ENCODE measurements at regions not wholly inside any gene's neighbourhood (a gene's known extent, or its start where the extent isn't known, plus 50 kb on each side); places are given as distances from the start of the nearest gene placed in this dataset.

DNA sequence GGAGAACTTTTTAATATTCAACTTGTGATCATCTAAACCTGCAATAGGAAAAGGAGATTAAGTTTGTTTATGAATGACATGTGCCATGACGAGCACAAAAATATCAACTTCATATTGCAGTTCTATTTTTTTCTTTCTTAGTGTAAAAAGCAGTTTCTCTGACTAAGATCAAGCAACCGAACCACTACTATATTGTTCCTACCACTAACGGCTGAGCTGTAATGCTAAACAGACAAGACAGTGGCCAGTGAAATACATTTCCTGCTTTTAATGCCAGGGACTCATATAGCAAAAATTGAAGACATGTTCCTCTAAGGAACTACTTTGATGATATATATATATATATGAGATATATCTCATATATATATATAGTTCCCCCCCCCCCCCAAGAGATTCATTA, 1705.6 kb upstream of the TMEFF2 start (continued):
- TF ChIP-seq FOSL2 (IDR thresholded peaks at IDR 0.05) (no peak), FOSL2 (CRISPR knock-in tag; IDR thresholded peaks at IDR 0.05) (no peak)

GRCh38 chr2:193895226-193895625, 1700.5 kb upstream of the TMEFF2 start:
- no peak overlapping the region for H3K4me3 ChIP-seq
- CTCF ChIA-PET = no interaction called here
- no peak overlapping the region for H3K4me2 ChIP-seq
- POLR2A ChIA-PET = no interaction called here
- FAIRE-seq (no peak), ATAC-seq (no peak), DNase-seq (ENCODE audit: low read depth in 1 of 2, low spot score in 1 of 2) (no peak)
- H3K9me3 ChIP-seq = no peaks in the 10 kb centered on the region
- no peak overlapping the region for H3K27ac ChIP-seq
- H3K4me1 ChIP-seq = no peaks in the 10 kb centered on the region
- 96% methylated on average over 1 of the region's 1 CpG for WGBS (ENCODE audit: missing lambda C conversion rate)
- no peak for TF ChIP-seq JUNB (IDR thresholded peaks at IDR 0.05)

DNA sequence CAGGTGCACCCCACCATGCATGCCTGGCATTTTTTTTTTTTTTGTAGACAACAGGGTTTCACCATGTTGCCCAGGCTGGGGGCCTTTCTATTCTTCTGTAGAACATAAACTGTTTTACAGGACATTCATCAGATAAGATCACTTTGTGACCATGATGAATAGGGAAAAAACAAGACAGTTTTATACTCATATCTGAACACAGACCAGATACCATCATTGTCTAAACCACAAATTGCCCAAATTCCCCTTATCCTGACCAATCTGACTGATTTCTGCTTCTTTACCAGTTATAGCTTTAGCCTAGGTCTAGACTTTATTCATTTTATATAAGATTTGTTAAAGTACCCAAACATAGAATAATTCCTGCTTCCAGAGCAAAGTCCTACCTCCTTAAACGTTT, 1699.3 kb upstream of the TMEFF2 start:
- H3K4me3 ChIP-seq = no peak overlapping the region
- ChIA-PET POLR2A (no interaction called here), CTCF (no interaction called here)
- 12% methylated on average over 1 of the region's 1 CpG for WGBS (ENCODE audit: missing lambda C conversion rate)
- H3K4me1 ChIP-seq = no peaks in the 10 kb centered on the region
- H3K27ac ChIP-seq = no peak overlapping the region
- DNase-seq (ENCODE audit: low read depth in 1 of 2, low spot score in 1 of 2) (no peak), ATAC-seq (no peak), FAIRE-seq (no peak)
- no peak overlapping the region for H3K4me2 ChIP-seq
- H3K9me3 ChIP-seq = no peaks in the 10 kb centered on the region
- no peak for TF ChIP-seq RARB (CRISPR knock-in tag; IDR thresholded peaks at IDR 0.05)
- TF ChIP-seq CBX8 (IDR thresholded peaks at IDR 0.05) = no peak
- no peak for TF ChIP-seq EHF (CRISPR knock-in tag; IDR thresholded peaks at IDR 0.05)
- TF ChIP-seq HDAC2 (IDR thresholded peaks at IDR 0.05) = no peak
- TF ChIP-seq SREBF2 (IDR thresholded peaks at IDR 0.05) = no peak
- no peak for TF ChIP-seq FOSL2 (IDR thresholded peaks at IDR 0.05)
- TF ChIP-seq FOSL2 (CRISPR knock-in tag; IDR thresholded peaks at IDR 0.05) = no peak
- no peak for TF ChIP-seq ZNF302 (CRISPR knock-in tag; IDR thresholded peaks at IDR 0.05)
- no peak for TF ChIP-seq HOXB13 (CRISPR knock-in tag; IDR thresholded peaks at IDR 0.05; ENCODE audit: low read depth)
- TF ChIP-seq POLR2AphosphoS2 (conservative IDR thresholded peaks at IDR 0.05; ENCODE audit: low read length) = no peak
- TF ChIP-seq CBX2 (IDR thresholded peaks at IDR 0.05; ENCODE audit: borderline replicate concordance, low read depth) = no peak
- no peak for TF ChIP-seq CEBPB (IDR thresholded peaks at IDR 0.05)
- TF ChIP-seq EP300 (IDR thresholded peaks at IDR 0.05) = no peak
- TF ChIP-seq ZFP36 (IDR thresholded peaks at IDR 0.05; ENCODE audit: borderline replicate concordance, partially characterized antibody) = no peak
- TF ChIP-seq, protein P1, sequence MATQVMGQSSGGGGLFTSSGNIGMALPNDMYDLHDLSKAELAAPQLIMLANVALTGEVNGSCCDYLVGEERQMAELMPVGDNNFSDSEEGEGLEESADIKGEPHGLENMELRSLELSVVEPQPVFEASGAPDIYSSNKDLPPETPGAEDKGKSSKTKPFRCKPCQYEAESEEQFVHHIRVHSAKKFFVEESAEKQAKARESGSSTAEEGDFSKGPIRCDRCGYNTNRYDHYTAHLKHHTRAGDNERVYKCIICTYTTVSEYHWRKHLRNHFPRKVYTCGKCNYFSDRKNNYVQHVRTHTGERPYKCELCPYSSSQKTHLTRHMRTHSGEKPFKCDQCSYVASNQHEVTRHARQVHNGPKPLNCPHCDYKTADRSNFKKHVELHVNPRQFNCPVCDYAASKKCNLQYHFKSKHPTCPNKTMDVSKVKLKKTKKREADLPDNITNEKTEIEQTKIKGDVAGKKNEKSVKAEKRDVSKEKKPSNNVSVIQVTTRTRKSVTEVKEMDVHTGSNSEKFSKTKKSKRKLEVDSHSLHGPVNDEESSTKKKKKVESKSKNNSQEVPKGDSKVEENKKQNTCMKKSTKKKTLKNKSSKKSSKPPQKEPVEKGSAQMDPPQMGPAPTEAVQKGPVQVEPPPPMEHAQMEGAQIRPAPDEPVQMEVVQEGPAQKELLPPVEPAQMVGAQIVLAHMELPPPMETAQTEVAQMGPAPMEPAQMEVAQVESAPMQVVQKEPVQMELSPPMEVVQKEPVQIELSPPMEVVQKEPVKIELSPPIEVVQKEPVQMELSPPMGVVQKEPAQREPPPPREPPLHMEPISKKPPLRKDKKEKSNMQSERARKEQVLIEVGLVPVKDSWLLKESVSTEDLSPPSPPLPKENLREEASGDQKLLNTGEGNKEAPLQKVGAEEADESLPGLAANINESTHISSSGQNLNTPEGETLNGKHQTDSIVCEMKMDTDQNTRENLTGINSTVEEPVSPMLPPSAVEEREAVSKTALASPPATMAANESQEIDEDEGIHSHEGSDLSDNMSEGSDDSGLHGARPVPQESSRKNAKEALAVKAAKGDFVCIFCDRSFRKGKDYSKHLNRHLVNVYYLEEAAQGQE (IDR thresholded peaks at IDR 0.05) = no peak
- TF ChIP-seq RCOR1 (IDR thresholded peaks at IDR 0.05; ENCODE audit: low read depth, low read length) = no peak
- TF ChIP-seq, protein P2, sequence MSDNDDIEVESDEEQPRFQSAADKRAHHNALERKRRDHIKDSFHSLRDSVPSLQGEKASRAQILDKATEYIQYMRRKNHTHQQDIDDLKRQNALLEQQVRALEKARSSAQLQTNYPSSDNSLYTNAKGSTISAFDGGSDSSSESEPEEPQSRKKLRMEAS (IDR thresholded peaks at IDR 0.05) = no peak
- TF ChIP-seq NFE2L2 (conservative IDR thresholded peaks at IDR 0.05; ENCODE audit: low read length) = no peak

- Histone ChIP-seq H3K4me2 (no peak overlapping the region), H3K4me3 (no peak overlapping the region), H3K27ac (no peak overlapping the region), H3K4me1 (no peaks in the 10 kb centered on the region), H3K9me3 (no peaks in the 10 kb centered on the region)
- FAIRE-seq (no peak), DNase-seq (ENCODE audit: low read depth in 1 of 2, low spot score in 1 of 2) (no peak), ATAC-seq (no peak)
- ChIA-PET POLR2A (no interaction called here), CTCF (no interaction called here)
- no peak for TF ChIP-seq TP53 (CRISPR knock-in tag; IDR thresholded peaks at IDR 0.05)
- TF ChIP-seq ZFP36 (IDR thresholded peaks at IDR 0.05; ENCODE audit: borderline replicate concordance, partially characterized antibody) = no peak
- no peak for TF ChIP-seq FOSL2 (IDR thresholded peaks at IDR 0.05)
- TF ChIP-seq FOSL2 (CRISPR knock-in tag; IDR thresholded peaks at IDR 0.05) = no peak
- no peak for TF ChIP-seq CBX2 (IDR thresholded peaks at IDR 0.05; ENCODE audit: borderline replicate concordance, low read depth)
- no peak for TF ChIP-seq HOXB13 (CRISPR knock-in tag; IDR thresholded peaks at IDR 0.05; ENCODE audit: low read depth)
- TF ChIP-seq KDM1A (IDR thresholded peaks at IDR 0.05; ENCODE audit: low read depth) = no peak
- TF ChIP-seq, protein P3, sequence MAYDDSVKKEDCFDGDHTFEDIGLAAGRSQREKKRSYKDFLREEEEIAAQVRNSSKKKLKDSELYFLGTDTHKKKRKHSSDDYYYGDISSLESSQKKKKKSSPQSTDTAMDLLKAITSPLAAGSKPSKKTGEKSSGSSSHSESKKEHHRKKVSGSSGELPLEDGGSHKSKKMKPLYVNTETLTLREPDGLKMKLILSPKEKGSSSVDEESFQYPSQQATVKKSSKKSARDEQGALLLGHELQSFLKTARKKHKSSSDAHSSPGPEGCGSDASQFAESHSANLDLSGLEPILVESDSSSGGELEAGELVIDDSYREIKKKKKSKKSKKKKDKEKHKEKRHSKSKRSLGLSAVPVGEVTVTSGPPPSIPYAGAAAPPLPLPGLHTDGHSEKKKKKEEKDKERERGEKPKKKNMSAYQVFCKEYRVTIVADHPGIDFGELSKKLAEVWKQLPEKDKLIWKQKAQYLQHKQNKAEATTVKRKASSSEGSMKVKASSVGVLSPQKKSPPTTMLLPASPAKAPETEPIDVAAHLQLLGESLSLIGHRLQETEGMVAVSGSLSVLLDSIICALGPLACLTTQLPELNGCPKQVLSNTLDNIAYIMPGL (CRISPR knock-in tag; IDR thresholded peaks at IDR 0.05; ENCODE audit: borderline replicate concordance) = no peak
- no peak for TF ChIP-seq NR3C1 (IDR thresholded peaks at IDR 0.05)
- no peak for TF ChIP-seq ESRRA (IDR thresholded peaks at IDR 0.05; ENCODE audit: borderline replicate concordance, low read length)
- TF ChIP-seq HES2 (IDR thresholded peaks at IDR 0.05) = no peak
- TF ChIP-seq CEBPB (IDR thresholded peaks at IDR 0.05) = no peak
- TF ChIP-seq HDAC2 (IDR thresholded peaks at IDR 0.05) = no peak
- WGBS (ENCODE audit: missing lambda C conversion rate) = 27% methylated on average over 2 of the region's 2 CpGs
Measured at GRCh38 chr2:193891023-193891422, 1696.3 kb upstream of the TMEFF2 start.
